IMR-90 (cell line): ENCODE measurements at regions not wholly inside any gene's neighbourhood (a gene's known extent, or its start where the extent isn't known, plus 50 kb on each side); places are given as distances from the start of the nearest gene placed in this dataset.

ENCODE experiments used
- ATAC-seq: fragments of 200-7000 bp; cut with Tn5 transposase; 2 replicates; pipeline ENCODE4 v1.9.1; 2020; ENCODE audit warnings: low read depth, mild to moderate bottlenecking, moderate library complexity
- BruUV-seq: library from RNA; stranded (reverse); fragments of 400-500 nt; replicated peaks from 2 replicates; lab custom pipeline; 2021; lab: Mats Ljungman, UMichigan
- CTCF ChIA-PET: fragments of 300-600 bp; formaldehyde crosslinking; extraction: SDS; loops from one replicate; lab custom pipeline; 2021; ENCODE audit warnings: antibody characterized with exemption; lab: Yijun Ruan, JAX
- POLR2A ChIA-PET: fragments of 300-600 bp; sonication (Branson Sonifier 250); formaldehyde crosslinking; loops from one replicate; lab custom pipeline; 2022; ENCODE audit warnings: antibody characterized with exemption; ENCODE audit not compliant: unreplicated experiment; lab: Charles Lee
- DNase-seq: peaks from one replicate; pipeline ENCODE4 v3.0.0; 2013
- H2AFZ ChIP-seq: replicated peaks from 2 replicates; pipeline ENCODE3; 2013; ENCODE audit warnings: low read length, mild to moderate bottlenecking; ENCODE audit not compliant: poor library complexity
- H2AK5ac ChIP-seq: 2 replicates; pipeline ENCODE4 v1.6.1; 2013; ENCODE audit warnings: low read depth, low read length, inconsistent platforms
- H2AK9ac ChIP-seq: replicated peaks from 2 replicates; pipeline ENCODE3; 2013; ENCODE audit warnings: mild to moderate bottlenecking, low read depth, low read length, moderate library complexity; ENCODE audit not compliant: poor library complexity
- H2BK120ac ChIP-seq: 2 replicates; pipeline ENCODE4 v1.6.1; 2013; ENCODE audit warnings: low read depth, low read length, inconsistent platforms
- H2BK15ac ChIP-seq: 3 replicates; pipeline ENCODE4 v1.6.1; 2013; ENCODE audit warnings: low read depth, low read length, inconsistent platforms
- H2BK20ac ChIP-seq: 2 replicates; pipeline ENCODE4 v1.6.1; 2013; ENCODE audit warnings: low read depth, mild to moderate bottlenecking, inconsistent platforms, low read length, moderate library complexity
- H2BK5ac ChIP-seq: 2 replicates; pipeline ENCODE4 v1.6.1; 2013; ENCODE audit warnings: mild to moderate bottlenecking, low read depth, low read length, inconsistent platforms; ENCODE audit not compliant: poor library complexity, severe bottlenecking
- H3K14ac ChIP-seq: replicated peaks from 2 replicates; pipeline ENCODE4 v1.6.1; 2013; ENCODE audit warnings: low read depth, low read length, inconsistent platforms
- H3K18ac ChIP-seq: 2 replicates; pipeline ENCODE4 v1.6.1; 2013; ENCODE audit warnings: low read depth, low read length, control low read depth
- H3K23ac ChIP-seq: 2 replicates; pipeline ENCODE4 v1.6.1; 2013; ENCODE audit warnings: low read depth, low read length, inconsistent platforms
- H3K27ac ChIP-seq: 2 replicates; pipeline ENCODE4 v1.5.1; 2013; ENCODE audit warnings: mild to moderate bottlenecking, control low read depth, low read length; ENCODE audit not compliant: insufficient read depth
- H3K27me3 ChIP-seq: 2 replicates; pipeline ENCODE4 v1.6.1; 2013; ENCODE audit warnings: low read length; ENCODE audit not compliant: control insufficient read depth, insufficient read depth
- H3K36me3 ChIP-seq: 2 replicates; pipeline ENCODE4 v1.6.1; 2013; ENCODE audit warnings: low read length, mixed read lengths; ENCODE audit not compliant: control insufficient read depth, insufficient read depth
- H3K4ac ChIP-seq: 2 replicates; pipeline ENCODE4 v1.6.1; 2013; ENCODE audit warnings: low read depth, low read length, inconsistent platforms
- H3K4me1 ChIP-seq: 2 replicates; pipeline ENCODE4 v1.6.1; 2013; ENCODE audit warnings: low read length, mixed read lengths; ENCODE audit not compliant: control insufficient read depth, insufficient read depth
- H3K4me2 ChIP-seq: 2 replicates; pipeline ENCODE4 v1.6.1; 2013; ENCODE audit warnings: low read depth, mild to moderate bottlenecking, control low read depth, low read length, moderate library complexity
- H3K4me3 ChIP-seq: 2 replicates; pipeline ENCODE4 v1.5.1; 2013; ENCODE audit warnings: low read depth, mild to moderate bottlenecking, control low read depth, low read length, moderate library complexity; ENCODE audit not compliant: insufficient read depth
- H3K56ac ChIP-seq: 2 replicates; pipeline ENCODE4 v1.6.1; 2013; ENCODE audit warnings: low read length, inconsistent platforms; ENCODE audit not compliant: insufficient read depth; ENCODE audit errors: extremely low read depth
- H3K79me1 ChIP-seq, 2 experiments: 2 replicates each; pipeline ENCODE4 v1.6.1; 2013; ENCODE audit warnings: low read length in 2 of 2, inconsistent platforms in 1 of 2, low read depth in 1 of 2
- H3K9ac ChIP-seq: 2 replicates; pipeline ENCODE4 v1.6.1; 2013; ENCODE audit warnings: low read depth, low read length, control low read depth
- H3K9me1 ChIP-seq: 2 replicates; pipeline ENCODE4 v1.6.1; 2013; ENCODE audit warnings: low read length, inconsistent platforms; ENCODE audit not compliant: insufficient read depth
- H3K9me3 ChIP-seq: 2 replicates; pipeline ENCODE4 v1.6.1; 2013; ENCODE audit warnings: low read length; ENCODE audit not compliant: control insufficient read depth, insufficient read depth
- H4K20me1 ChIP-seq: 2 replicates; pipeline ENCODE4 v1.6.1; 2013; ENCODE audit warnings: low read length, inconsistent platforms; ENCODE audit not compliant: insufficient read depth
- H4K5ac ChIP-seq: 2 replicates; pipeline ENCODE4 v1.6.1; 2013; ENCODE audit warnings: mild to moderate bottlenecking, low read depth, low read length, control low read depth
- H4K8ac ChIP-seq, 2 experiments: 2 replicates each; pipeline ENCODE4 v1.6.1; 2013; ENCODE audit warnings: low read depth in 2 of 2, low read length in 2 of 2, control low read depth in 1 of 2, inconsistent platforms in 1 of 2
- H4K91ac ChIP-seq: 2 replicates; pipeline ENCODE4 v1.6.1; 2013; ENCODE audit warnings: low read depth, low read length, inconsistent platforms; ENCODE audit not compliant: insufficient read depth
- ELK1 ChIP-seq: fragments of 150-350 bp; IDR thresholded peaks from 2 replicates; pipeline ENCODE4 v1.6.1; 2016; ENCODE audit warnings: low read depth, mild to moderate bottlenecking, low read length, moderate library complexity, borderline replicate concordance
- MAFK ChIP-seq: IDR thresholded peaks from 2 replicates; pipeline ENCODE4 v1.6.1; 2012; ENCODE audit warnings: low read depth, low read length, improper control_type of control experiment
- USF2 ChIP-seq: fragments of 150-350 bp; IDR thresholded peaks from 2 replicates; pipeline ENCODE4 v1.6.1; 2017; ENCODE audit warnings: mild to moderate bottlenecking, antibody characterized with exemption, low read length, low read depth
- WGBS, 2 experiments: methylation state at CpG; one replicate each; pipeline versions ENCODE4 v1.1.5 to v1.1.7; 2013; ENCODE audit warnings: missing lambda C conversion rate in 2 of 2; ENCODE audit not compliant: insufficient read length in 1 of 2; ENCODE audit errors: extremely low coverage in 2 of 2; 5-methylcytosine and 5-hydroxymethylcytosine counted together
- dilution Hi-C: fragments of 300-500 bp; cut with HindIII; formaldehyde crosslinking; loops from one replicate; pipeline ENCODE4 v1.14.3; 2018; ENCODE audit warnings: low sequenced_read_pairs; ENCODE audit not compliant: unreplicated experiment
- in situ Hi-C: fragments of 300-500 bp; cut with MboI; formaldehyde crosslinking; loops from 3 replicates; pipeline ENCODE4 v1.14.3; 2019; ENCODE audit warnings: low sequenced_read_pairs, inconsistent platforms, mixed read lengths
- intact Hi-C: fragments of 100-400 bp; cut with micrococcal nuclease; formaldehyde crosslinking; loops from 2 replicates; pipeline ENCODE4 v1.10.0; 2022

GRCh38 chr12:53870117-53870516 is 68.5 kb upstream of the HOXC13 start:
- Histone ChIP-seq H3K4ac (no peak overlapping the region), H3K36me3 (no peaks in the 10 kb centered on the region), H3K56ac (no peak overlapping the region), H3K27ac (no peak overlapping the region), H3K23ac (no peak overlapping the region), H4K8ac (no peak overlapping the region), H3K27me3 (peaks cover 6% of the 10 kb centered on the region), H2BK20ac (no peak overlapping the region), H3K79me1 (no peaks in the 10 kb centered on the region), H3K4me2 (no peak overlapping the region), H2AK9ac (no peak overlapping the region), H3K9me1 (no peaks in the 10 kb centered on the region), H4K20me1 (no peaks in the 10 kb centered on the region), H3K9ac (no peak overlapping the region), H2BK5ac (no peak overlapping the region), H3K4me3 (no peak overlapping the region), H4K5ac (no peak overlapping the region), H3K14ac (no peak overlapping the region), H2AK5ac (no peak overlapping the region), H2BK15ac (no peak overlapping the region), H3K4me1 (no peaks in the 10 kb centered on the region), H4K91ac (no peak overlapping the region), H3K9me3 (no peaks in the 10 kb centered on the region), H2AFZ (no peak overlapping the region), H2BK120ac (no peak overlapping the region), H3K18ac (no peak overlapping the region)
- DNase-seq: no peak
- no CpG with 5 or more reads among the region's 4 CpGs for WGBS, 2 experiments
- no peak for ATAC-seq
- no TSS peak for BruUV-seq
- in situ Hi-C loops: no loop called here
- no peak for TF ChIP-seq ELK1
- TF ChIP-seq USF2: no peak
- no peak for TF ChIP-seq MAFK
- ChIA-PET POLR2A (no interaction called here), CTCF (no interaction called here)
- intact Hi-C loops: no loop called here
- dilution Hi-C loops: no loop called here
